Lower leg skin (tissue), 4 donors: ENCODE measurements at regions not wholly inside any gene's neighbourhood (a gene's known extent, or its start where the extent isn't known, plus 50 kb on each side); places are given as distances from the start of the nearest gene placed in this dataset.

Experiments used
- DNase-seq, 2 donors: peaks; one replicate each; pipeline ENCODE4 v3.0.0-alpha.2; 2019; ENCODE audit warnings: low spot score in 2 of 2
- H3K4me3 ChIP-seq: fragments of 200-600 bp; sonication (generic); 2 replicates; pipeline ENCODE4 v1.5.1; 2017; ENCODE audit warnings: mild to moderate bottlenecking, low read depth; ENCODE audit not compliant: poor library complexity, severe bottlenecking
- POLR2A ChIP-seq, 2 donors: fragments of 450-650 bp; IDR thresholded peaks; one replicate each; pipeline ENCODE4 v1.6.1; 2016 to 2017; ENCODE audit warnings: antibody characterized with exemption in 2 of 2, mild to moderate bottlenecking in 1 of 2, moderate library complexity in 1 of 2
- WGBS, 2 donors: methylation state at CpG; one replicate each; pipeline ENCODE4 v1.1.5; 2018; 5-methylcytosine and 5-hydroxymethylcytosine counted together
- intact Hi-C: fragments of 100-400 bp; cut with DNase I; formaldehyde crosslinking; loops from one replicate; pipeline ENCODE4 v1.15.0; 2023; ENCODE audit warnings: low total_unique reads
- TF ChIP-seq, protein P1 (sequence below), 3 donors: fragments of 450-650 bp; IDR thresholded peaks; one replicate each; pipeline ENCODE4 v1.5.1; 2016; ENCODE audit warnings: antibody characterized with exemption in 3 of 3, mild to moderate bottlenecking in 3 of 3, moderate library complexity in 2 of 3

DNA sequence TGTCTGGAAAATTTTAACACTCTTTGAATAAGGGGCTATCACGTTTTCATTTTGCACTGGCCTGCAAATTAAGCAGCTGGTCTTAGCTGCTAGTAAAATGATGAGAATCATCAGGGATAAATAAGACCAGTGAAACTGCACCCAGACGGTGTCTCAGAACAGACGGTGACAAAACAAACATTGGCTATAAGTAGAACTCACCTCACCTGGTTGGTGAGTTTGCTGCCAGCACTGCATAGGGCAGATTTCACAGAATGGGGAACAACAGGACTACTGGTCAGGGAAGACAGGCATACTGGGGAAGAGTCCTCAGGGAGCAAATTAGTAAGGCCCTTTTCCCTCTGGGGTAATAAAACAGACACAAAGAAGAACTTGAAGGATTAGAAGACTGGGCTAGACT, 175.9 kb upstream of the CITED2 start:
- WGBS, 2 donors, result 81 to 93% methylated on average over 3 of the region's 3 CpGs
- intact Hi-C loops, result loop anchor here (5.0 kb wide), 1 partner anchor 1098 kb away; no protein-coding TSS in a partner anchor
- H3K4me3 ChIP-seq, result no peak overlapping the region
- TF ChIP-seq, protein P1, sequence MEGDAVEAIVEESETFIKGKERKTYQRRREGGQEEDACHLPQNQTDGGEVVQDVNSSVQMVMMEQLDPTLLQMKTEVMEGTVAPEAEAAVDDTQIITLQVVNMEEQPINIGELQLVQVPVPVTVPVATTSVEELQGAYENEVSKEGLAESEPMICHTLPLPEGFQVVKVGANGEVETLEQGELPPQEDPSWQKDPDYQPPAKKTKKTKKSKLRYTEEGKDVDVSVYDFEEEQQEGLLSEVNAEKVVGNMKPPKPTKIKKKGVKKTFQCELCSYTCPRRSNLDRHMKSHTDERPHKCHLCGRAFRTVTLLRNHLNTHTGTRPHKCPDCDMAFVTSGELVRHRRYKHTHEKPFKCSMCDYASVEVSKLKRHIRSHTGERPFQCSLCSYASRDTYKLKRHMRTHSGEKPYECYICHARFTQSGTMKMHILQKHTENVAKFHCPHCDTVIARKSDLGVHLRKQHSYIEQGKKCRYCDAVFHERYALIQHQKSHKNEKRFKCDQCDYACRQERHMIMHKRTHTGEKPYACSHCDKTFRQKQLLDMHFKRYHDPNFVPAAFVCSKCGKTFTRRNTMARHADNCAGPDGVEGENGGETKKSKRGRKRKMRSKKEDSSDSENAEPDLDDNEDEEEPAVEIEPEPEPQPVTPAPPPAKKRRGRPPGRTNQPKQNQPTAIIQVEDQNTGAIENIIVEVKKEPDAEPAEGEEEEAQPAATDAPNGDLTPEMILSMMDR (IDR thresholded peaks at IDR 0.05), result no peak
- no peak for DNase-seq

DNA sequence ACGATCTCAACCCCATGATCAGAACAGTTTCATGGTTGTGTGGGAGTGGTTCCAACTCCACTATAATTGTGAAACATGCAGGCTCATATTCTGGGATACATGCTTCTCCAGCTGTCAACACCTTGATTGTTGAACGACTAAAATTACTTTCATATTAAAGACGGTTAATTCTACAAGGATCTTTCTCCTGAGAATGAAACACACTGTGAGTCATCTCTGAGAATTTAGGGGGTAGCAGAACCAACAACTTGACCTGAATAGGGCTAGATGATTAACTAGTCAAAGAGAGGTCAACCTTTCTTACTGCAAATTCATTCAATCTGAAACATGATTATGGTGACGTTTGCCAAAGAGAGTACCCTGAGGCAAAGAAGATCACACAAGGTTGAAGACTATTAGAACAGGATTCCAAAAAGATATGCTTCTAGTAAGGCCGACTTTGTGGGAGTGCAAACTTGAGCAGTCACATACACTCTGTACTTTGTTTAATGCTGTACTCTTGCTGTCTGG, 175.2 kb upstream of the CITED2 start:
- intact Hi-C loops, result loop anchor here (5.0 kb wide), 1 partner anchor 1097 kb away; no protein-coding TSS in a partner anchor
- TF ChIP-seq POLR2A (IDR thresholded peaks at IDR 0.05), result no peak
- TF ChIP-seq, protein P1 (IDR thresholded peaks at IDR 0.05), result no peak
- DNase-seq, result no peak
- WGBS, 2 donors, result 59 to 70% methylated on average over 5 of the region's 5 CpGs
- no peak overlapping the region for H3K4me3 ChIP-seq

DNA sequence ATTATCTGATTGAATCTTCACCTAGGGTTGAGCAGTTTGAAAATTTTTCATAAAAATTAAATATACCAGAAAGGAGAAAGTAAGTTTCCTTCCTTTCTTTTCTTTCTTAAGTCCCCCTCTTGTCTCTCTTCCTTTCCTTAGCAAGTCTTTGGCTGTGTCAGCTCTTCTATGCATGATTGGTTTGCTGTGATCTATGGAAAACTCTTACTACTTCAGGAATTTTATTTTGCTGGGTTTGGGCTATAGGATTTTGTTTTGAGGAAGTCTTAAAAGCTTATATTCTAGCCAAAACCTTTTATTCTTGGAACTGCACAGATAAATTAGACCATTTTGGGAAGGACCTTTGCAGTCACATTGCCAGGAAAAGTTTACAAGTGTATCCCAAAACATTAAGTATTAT, 173.4 kb upstream of the CITED2 start:
- no peak overlapping the region for H3K4me3 ChIP-seq
- DNase-seq, result no peak
- TF ChIP-seq POLR2A (IDR thresholded peaks at IDR 0.05), result no peak
- TF ChIP-seq, protein P1 (IDR thresholded peaks at IDR 0.05), result no peak
- intact Hi-C loops, result no loop called here

DNA sequence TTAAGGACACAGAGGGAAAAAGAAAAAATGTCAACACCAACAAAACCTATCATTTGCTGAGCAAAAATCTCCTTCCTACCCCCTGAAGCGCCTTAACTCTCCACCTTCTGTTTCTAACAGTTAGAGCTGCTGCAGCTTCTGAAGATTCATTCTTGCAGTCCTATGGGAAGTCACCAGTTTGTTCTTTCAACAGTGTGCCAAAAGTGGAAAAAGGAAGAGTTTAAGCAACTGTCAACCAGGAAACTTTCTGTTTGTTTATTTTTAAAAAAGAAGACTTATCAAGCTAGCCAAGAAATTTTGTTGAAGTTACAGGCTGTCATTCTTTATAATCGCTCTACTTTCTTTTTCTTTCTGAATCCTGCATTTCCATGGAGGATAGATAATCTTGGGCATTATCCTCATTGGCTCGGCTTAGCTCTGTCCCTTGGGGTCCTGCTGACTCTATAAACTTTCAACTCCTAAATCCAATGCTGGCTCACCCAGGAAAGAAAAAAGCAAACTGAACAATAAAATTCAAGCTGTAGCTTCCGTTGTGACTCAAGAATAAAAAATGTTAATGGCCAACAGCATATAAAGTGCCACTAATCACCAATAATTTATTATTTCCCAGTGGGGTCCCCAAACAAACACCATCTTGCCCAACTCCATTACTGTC, 172.8 kb upstream of the CITED2 start:
- WGBS, 2 donors, result 62 to 67% methylated on average over 4 of the region's 4 CpGs
- no peak for DNase-seq
- TF ChIP-seq, protein P1 (IDR thresholded peaks at IDR 0.05), result no peak
- no peak for TF ChIP-seq POLR2A (IDR thresholded peaks at IDR 0.05)
- no peak overlapping the region for H3K4me3 ChIP-seq
- intact Hi-C loops, result no loop called here

DNA sequence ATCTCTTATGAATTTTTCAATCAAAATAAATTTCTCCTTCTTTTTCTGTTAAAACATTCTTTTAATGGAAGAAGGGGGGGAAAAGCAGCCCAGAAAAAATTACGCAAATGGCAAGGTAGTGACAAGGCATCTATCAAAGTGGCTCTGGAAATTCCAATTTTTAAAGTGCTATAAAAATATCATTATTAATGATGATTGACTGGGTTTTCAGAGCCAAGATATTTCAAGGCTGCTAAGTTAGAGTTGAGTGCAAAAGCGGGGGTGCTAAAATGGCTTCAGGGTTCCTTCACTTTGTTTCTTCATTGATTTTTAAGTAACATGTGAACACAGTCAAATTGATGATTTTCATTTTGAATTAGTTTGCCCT, 171.6 kb upstream of the CITED2 start:
- TF ChIP-seq POLR2A (IDR thresholded peaks at IDR 0.05), result no peak
- TF ChIP-seq, protein P1 (IDR thresholded peaks at IDR 0.05), result no peak
- no peak for DNase-seq
- intact Hi-C loops, result no loop called here
- 89 to 96% methylated on average over 2 of the region's 2 CpGs for WGBS, 2 donors
- no peak overlapping the region for H3K4me3 ChIP-seq
